Transverse colon (tissue), 4 donors: ENCODE measurements at regions not wholly inside any gene's neighbourhood (a gene's known extent, or its start where the extent isn't known, plus 50 kb on each side); places are given as distances from the start of the nearest gene placed in this dataset.

Experiments used
- POLR2A ChIP-seq: fragments of 450-650 bp; IDR thresholded peaks from one replicate; pipeline ENCODE4 v1.6.1; 2016; ENCODE audit warnings: antibody characterized with exemption, mild to moderate bottlenecking, moderate library complexity
- POLR2AphosphoS5 ChIP-seq, 3 donors: sonication (generic); formaldehyde crosslinking; IDR thresholded peaks; one replicate each; pipeline ENCODE4 v1.6.1; 2016; ENCODE audit warnings: antibody characterized with exemption in 3 of 3
- TF ChIP-seq, protein P1 (sequence below), 5 experiments: fragments of 200-600 bp in 3 of 5; fragments of 450-650 bp in 2 of 5; sonication (generic) in 3 of 5; IDR thresholded peaks; 1 replicate in 2 of 5; 2 replicates in 3 of 5; pipeline ENCODE4 v1.5.1; 2016 to 2017; ENCODE audit warnings: antibody characterized with exemption in 5 of 5, inconsistent platforms in 3 of 5, mild to moderate bottlenecking in 2 of 5, moderate library complexity in 1 of 5

DNA sequence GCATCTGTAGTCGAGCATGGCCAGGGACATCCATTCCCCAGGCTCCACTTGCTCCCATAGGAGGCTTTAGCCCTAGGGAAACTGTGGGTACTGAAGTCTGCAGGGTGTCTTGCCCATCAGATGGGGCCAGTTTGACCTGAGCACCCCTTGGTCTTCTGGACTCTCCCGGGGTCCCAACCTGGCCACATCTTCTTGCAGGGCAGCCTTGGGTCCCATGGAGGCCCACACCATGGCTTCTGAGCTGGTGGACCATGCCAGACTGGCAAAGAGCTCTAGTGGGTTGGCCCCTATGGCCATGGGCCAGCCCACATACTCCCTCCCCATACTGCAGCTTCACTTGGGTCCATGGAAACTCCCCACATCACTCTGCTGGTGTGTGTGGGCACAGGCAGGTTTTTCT, 154.4 kb upstream of the PRLR start:
- TF ChIP-seq POLR2A (no peak), POLR2AphosphoS5 (IDR thresholded peaks at IDR 0.05) (no peak)
- TF ChIP-seq, protein P1, sequence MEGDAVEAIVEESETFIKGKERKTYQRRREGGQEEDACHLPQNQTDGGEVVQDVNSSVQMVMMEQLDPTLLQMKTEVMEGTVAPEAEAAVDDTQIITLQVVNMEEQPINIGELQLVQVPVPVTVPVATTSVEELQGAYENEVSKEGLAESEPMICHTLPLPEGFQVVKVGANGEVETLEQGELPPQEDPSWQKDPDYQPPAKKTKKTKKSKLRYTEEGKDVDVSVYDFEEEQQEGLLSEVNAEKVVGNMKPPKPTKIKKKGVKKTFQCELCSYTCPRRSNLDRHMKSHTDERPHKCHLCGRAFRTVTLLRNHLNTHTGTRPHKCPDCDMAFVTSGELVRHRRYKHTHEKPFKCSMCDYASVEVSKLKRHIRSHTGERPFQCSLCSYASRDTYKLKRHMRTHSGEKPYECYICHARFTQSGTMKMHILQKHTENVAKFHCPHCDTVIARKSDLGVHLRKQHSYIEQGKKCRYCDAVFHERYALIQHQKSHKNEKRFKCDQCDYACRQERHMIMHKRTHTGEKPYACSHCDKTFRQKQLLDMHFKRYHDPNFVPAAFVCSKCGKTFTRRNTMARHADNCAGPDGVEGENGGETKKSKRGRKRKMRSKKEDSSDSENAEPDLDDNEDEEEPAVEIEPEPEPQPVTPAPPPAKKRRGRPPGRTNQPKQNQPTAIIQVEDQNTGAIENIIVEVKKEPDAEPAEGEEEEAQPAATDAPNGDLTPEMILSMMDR (IDR thresholded peaks at IDR 0.05) = no peak
